ENCODE measurements at regions not wholly inside any gene's neighbourhood (a gene's known extent, or its start where the extent isn't known, plus 50 kb on each side); places are given as distances from the start of the nearest gene placed in this dataset.

GRCh38 chrX:146409528-146409927 is 400.0 kb upstream of the CXorf51B start:
- TF ChIP-seq POLR2A (IDR thresholded peaks at IDR 0.05; ENCODE audit: extremely low read depth, insufficient read length): no peak
- TF ChIP-seq, protein P1, sequence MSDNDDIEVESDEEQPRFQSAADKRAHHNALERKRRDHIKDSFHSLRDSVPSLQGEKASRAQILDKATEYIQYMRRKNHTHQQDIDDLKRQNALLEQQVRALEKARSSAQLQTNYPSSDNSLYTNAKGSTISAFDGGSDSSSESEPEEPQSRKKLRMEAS (IDR thresholded peaks at IDR 0.05; ENCODE audit: low read depth, low read length): no peak
- TF ChIP-seq CTCF (IDR thresholded peaks at IDR 0.05; ENCODE audit: low read depth, low read length): no peak
- no peak for TF ChIP-seq MYC (IDR thresholded peaks at IDR 0.05; ENCODE audit: low read depth, low read length)
- no peak overlapping the region for H3K4me3 ChIP-seq (ENCODE audit: low read depth, low read length)
- no peak for DNase-seq (ENCODE audit: low read depth)

DNA sequence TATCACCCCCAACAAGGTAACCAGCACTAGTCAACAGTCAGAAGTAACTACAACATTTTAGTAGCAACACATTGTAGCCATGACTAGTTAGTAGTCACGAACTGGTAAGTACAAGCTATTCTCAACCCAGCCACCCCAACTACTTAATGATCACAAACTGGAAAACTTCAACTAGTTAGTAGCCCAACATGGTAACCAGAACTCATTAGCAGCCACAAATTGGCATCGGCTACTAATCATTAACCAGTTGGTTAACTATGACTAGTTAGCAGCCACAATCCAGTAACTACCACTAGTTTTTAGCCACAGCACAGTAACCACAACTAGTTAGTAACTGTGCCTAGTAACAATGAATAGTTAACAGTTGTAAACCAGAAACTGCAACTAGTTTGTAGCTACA is 385.1 kb upstream of the CXorf51B start:
- TF ChIP-seq MYC (IDR thresholded peaks at IDR 0.05; ENCODE audit: low read depth, low read length): no peak
- no peak for TF ChIP-seq POLR2A (IDR thresholded peaks at IDR 0.05; ENCODE audit: extremely low read depth, insufficient read length)
- TF ChIP-seq, protein P1 (IDR thresholded peaks at IDR 0.05; ENCODE audit: low read depth, low read length): no peak
- TF ChIP-seq CTCF (IDR thresholded peaks at IDR 0.05; ENCODE audit: low read depth, low read length): no peak
- DNase-seq (ENCODE audit: low read depth): no peak
- H3K4me3 ChIP-seq (ENCODE audit: low read depth, low read length): no peak overlapping the region

DNA sequence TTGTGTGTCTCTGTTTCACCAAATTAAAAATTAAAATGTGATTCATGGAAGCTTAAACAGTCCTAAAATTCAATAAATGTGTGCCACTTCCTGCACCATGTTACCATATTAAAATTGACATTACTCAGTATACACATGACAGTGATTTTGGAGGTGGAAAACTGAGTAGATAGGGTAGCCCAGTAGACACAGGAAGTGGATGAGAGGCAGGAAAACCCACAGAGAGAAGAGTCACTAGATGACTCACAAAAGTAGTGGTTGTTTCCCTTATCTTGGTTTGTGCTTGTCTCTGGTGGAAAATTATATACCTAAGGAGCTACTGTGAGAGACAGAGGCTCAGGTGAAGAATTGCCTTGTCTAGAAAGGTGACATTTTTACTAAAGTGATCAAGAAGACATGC is 375.8 kb upstream of the CXorf51B start:
- TF ChIP-seq CTCF (IDR thresholded peaks at IDR 0.05; ENCODE audit: low read depth, low read length): no peak
- TF ChIP-seq MYC (IDR thresholded peaks at IDR 0.05; ENCODE audit: low read depth, low read length): no peak
- TF ChIP-seq, protein P1 (IDR thresholded peaks at IDR 0.05; ENCODE audit: low read depth, low read length): no peak
- no peak for TF ChIP-seq POLR2A (IDR thresholded peaks at IDR 0.05; ENCODE audit: extremely low read depth, insufficient read length)
- H3K4me3 ChIP-seq (ENCODE audit: low read depth, low read length): no peak overlapping the region
- no peak for DNase-seq (ENCODE audit: low read depth)

DNA sequence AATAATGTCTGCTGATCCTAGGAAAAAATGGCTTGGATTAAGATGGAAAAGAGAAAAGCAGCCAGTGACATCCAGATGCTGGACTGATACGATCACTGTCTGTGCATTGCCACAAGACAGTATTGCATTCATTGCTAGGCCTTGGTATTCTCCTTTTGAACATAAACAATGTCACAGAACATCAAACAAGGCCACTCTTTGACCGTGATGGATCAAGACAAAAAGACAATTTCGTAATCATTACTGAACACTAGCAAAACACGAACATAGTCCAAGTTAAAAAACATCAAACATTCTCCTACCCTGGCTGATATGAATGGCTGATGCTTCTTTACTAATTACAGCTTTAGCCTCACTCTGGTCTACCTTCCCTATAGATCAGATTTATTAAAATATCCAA is 374.1 kb upstream of the CXorf51B start:
- DNase-seq (ENCODE audit: low read depth): no peak
- no peak overlapping the region for H3K4me3 ChIP-seq (ENCODE audit: low read depth, low read length)
- no peak for TF ChIP-seq MYC (IDR thresholded peaks at IDR 0.05; ENCODE audit: low read depth, low read length)

DNA sequence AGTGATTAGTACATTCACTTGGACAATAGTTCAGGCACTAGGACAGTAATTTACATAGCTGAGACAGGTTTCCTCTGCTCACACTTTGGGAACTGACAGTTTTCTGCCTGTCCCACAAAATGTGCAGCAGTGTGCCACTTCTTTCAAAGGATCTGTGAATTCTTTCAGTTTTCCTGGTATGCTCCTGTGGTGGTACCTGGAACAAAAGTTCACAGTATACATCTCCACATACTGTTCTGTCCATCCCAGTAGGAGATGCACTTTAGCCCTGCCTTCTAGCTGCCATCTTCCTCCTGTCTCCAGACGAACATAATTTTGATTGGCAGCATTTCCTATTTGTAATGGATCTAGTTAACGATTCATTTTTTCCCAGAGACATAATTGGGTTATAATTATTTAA is 360.8 kb upstream of the CXorf51B start:
- no peak for DNase-seq (ENCODE audit: low read depth)

DNA sequence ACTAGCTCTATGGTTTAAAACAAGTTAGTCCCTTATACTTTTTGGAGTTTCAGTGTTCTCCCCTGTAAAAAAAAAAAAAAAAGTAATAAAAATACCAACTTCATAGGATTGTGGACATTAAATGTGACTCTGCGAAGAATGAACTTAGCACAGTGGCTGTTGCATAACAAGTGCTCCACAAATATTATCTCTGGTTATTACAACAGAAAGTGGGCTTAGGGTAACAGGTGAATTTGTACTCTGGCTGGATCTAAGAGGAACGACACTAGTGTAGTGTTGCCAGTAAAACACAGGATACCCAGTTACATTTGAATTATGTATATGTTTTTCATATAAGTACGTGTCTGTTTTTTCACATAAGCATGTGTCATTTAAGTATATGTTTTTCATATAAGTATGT is 360.3 kb upstream of the CXorf51B start:
- DNase-seq (ENCODE audit: low read depth): no peak
- TF ChIP-seq POLR2A (IDR thresholded peaks at IDR 0.05; ENCODE audit: extremely low read depth, insufficient read length) (no peak), MYC (IDR thresholded peaks at IDR 0.05; ENCODE audit: low read depth, low read length) (no peak), CTCF (IDR thresholded peaks at IDR 0.05; ENCODE audit: low read depth, low read length) (no peak)
- TF ChIP-seq, protein P1 (IDR thresholded peaks at IDR 0.05; ENCODE audit: low read depth, low read length): no peak
- no peak overlapping the region for H3K4me3 ChIP-seq (ENCODE audit: low read depth, low read length)

More for the DNA sequence above, 360.8 kb upstream of the CXorf51B start:
- TF ChIP-seq CTCF (IDR thresholded peaks at IDR 0.05; ENCODE audit: low read depth, low read length) (no peak), MYC (IDR thresholded peaks at IDR 0.05; ENCODE audit: low read depth, low read length) (no peak), POLR2A (IDR thresholded peaks at IDR 0.05; ENCODE audit: extremely low read depth, insufficient read length) (no peak)
- TF ChIP-seq, protein P1 (IDR thresholded peaks at IDR 0.05; ENCODE audit: low read depth, low read length): no peak
- no peak overlapping the region for H3K4me3 ChIP-seq (ENCODE audit: low read depth, low read length)
